CMK (cell line): ENCODE measurements at regions not wholly inside any gene's neighbourhood (a gene's known extent, or its start where the extent isn't known, plus 50 kb on each side); places are given as distances from the start of the nearest gene placed in this dataset.

Experiments
- DNase-seq: peaks from one replicate; pipeline ENCODE4 v3.0.0-alpha.2; 2010; ENCODE audit warnings: low read depth

- no peak for DNase-seq
Measured at GRCh38 chr2:71864085-71864484, 283.6 kb downstream of the CYP26B1 start.

GRCh38 chr2:71863396-71863795, 284.3 kb downstream of the CYP26B1 start:
- no peak for DNase-seq

- no peak for DNase-seq
Measured at GRCh38 chr2:71862921-71863320, 284.7 kb downstream of the CYP26B1 start.

GRCh38 chr2:71861186-71862160, 286.2 kb downstream of the CYP26B1 start:
- no peak for DNase-seq

- DNase-seq = no peak
Measured at GRCh38 chr2:71860381-71860926, 287.2 kb downstream of the CYP26B1 start.

- no peak for DNase-seq
Measured at GRCh38 chr2:71859211-71859847, 288.3 kb downstream of the CYP26B1 start.

GRCh38 chr2:71858071-71858470, 289.6 kb downstream of the CYP26B1 start:
- DNase-seq = no peak

- no peak for DNase-seq
Measured at GRCh38 chr2:71857636-71858035, 290.0 kb downstream of the CYP26B1 start.

- no peak for DNase-seq
Measured at GRCh38 chr2:71856773-71857525, 290.7 kb downstream of the CYP26B1 start.

- no peak for DNase-seq
Measured at GRCh38 chr2:71853858-71854257, 293.8 kb downstream of the CYP26B1 start.

GRCh38 chr2:71852141-71852711, 295.4 kb downstream of the CYP26B1 start:
- DNase-seq = no peak

- no peak for DNase-seq
Measured at GRCh38 chr2:71851094-71851750, 296.4 kb downstream of the CYP26B1 start.

GRCh38 chr2:71850306-71850801, 297.3 kb downstream of the CYP26B1 start:
- DNase-seq = no peak

GRCh38 chr2:71849607-71850305, 297.9 kb downstream of the CYP26B1 start:
- DNase-seq = no peak

- no peak for DNase-seq
Measured at GRCh38 chr2:71849111-71849510, 298.6 kb downstream of the CYP26B1 start.

- no peak for DNase-seq
Measured at GRCh38 chr2:71846669-71847291, 300.9 kb downstream of the CYP26B1 start.

GRCh38 chr2:71846072-71846471, 301.6 kb downstream of the CYP26B1 start:
- DNase-seq = no peak

GRCh38 chr2:71844967-71845366, 302.7 kb downstream of the CYP26B1 start:
- DNase-seq = no peak

GRCh38 chr2:71843391-71843850, 304.2 kb downstream of the CYP26B1 start:
- DNase-seq = no peak

- no peak for DNase-seq
Measured at GRCh38 chr2:71842744-71843143, 304.9 kb downstream of the CYP26B1 start.
